HEK293T (cell line): ENCODE measurements at regions not wholly inside any gene's neighbourhood (a gene's known extent, or its start where the extent isn't known, plus 50 kb on each side); places are given as distances from the start of the nearest gene placed in this dataset.
A peak's percentile ranks its signal among the peaks of the same experiment; 100 is the strongest.

ENCODE experiments used
- CTCF ChIA-PET: fragments of 350-600 bp; formaldehyde crosslinking; extraction: SDS; loops from one replicate; lab custom pipeline; 2021; ENCODE audit warnings: antibody characterized with exemption, inconsistent platforms; lab: Yijun Ruan, JAX
- POLR2A ChIA-PET: fragments of 350-600 bp; formaldehyde crosslinking; extraction: SDS; loops from one replicate; lab custom pipeline; 2020; ENCODE audit warnings: antibody characterized with exemption, inconsistent platforms; lab: Yijun Ruan, JAX
- DNase-seq: peaks from one replicate; pipeline ENCODE4 v3.0.0; 2012; ENCODE audit warnings: mixed read lengths; ENCODE audit errors: extremely low spot score
- ARNT ChIP-seq: fragments of 450-650 bp; IDR thresholded peaks from 2 replicates; pipeline ENCODE4 v1.6.1; 2017; ENCODE audit warnings: mild to moderate bottlenecking
- BHLHE40 ChIP-seq: fragments of 450-650 bp; IDR thresholded peaks from 2 replicates; pipeline ENCODE4 v1.6.1; 2016; ENCODE audit warnings: mild to moderate bottlenecking, moderate library complexity, borderline replicate concordance
- CTBP1 ChIP-seq: fragments of 450-650 bp; IDR thresholded peaks from 2 replicates; pipeline ENCODE4 v1.6.1; 2016; ENCODE audit warnings: borderline replicate concordance
- ELF4 ChIP-seq: fragments of 450-650 bp; IDR thresholded peaks from 2 replicates; pipeline ENCODE4 v1.6.1; 2017; ENCODE audit warnings: antibody characterized with exemption
- FOXA1 ChIP-seq: fragments of 450-650 bp; IDR thresholded peaks from 2 replicates; pipeline ENCODE4 v1.6.1; 2016; ENCODE audit warnings: mild to moderate bottlenecking
- FOXK2 ChIP-seq: fragments of 450-650 bp; IDR thresholded peaks from 2 replicates; pipeline ENCODE4 v1.6.1; 2016; ENCODE audit warnings: mild to moderate bottlenecking
- FOXM1 ChIP-seq: fragments of 450-650 bp; IDR thresholded peaks from 2 replicates; pipeline ENCODE4 v1.6.1; 2017; ENCODE audit warnings: mild to moderate bottlenecking, borderline replicate concordance
- HDGF ChIP-seq: fragments of 450-650 bp; IDR thresholded peaks from 2 replicates; pipeline ENCODE4 v1.6.1; 2017; ENCODE audit warnings: antibody characterized with exemption, borderline replicate concordance
- L3MBTL2 ChIP-seq: fragments of 450-650 bp; conservative IDR thresholded peaks from 2 replicates; pipeline ENCODE4 v1.6.1; 2016; ENCODE audit warnings: mild to moderate bottlenecking
- LEF1 ChIP-seq: fragments of 450-650 bp; IDR thresholded peaks from 2 replicates; pipeline ENCODE4 v1.6.1; 2017; ENCODE audit warnings: mild to moderate bottlenecking, borderline replicate concordance
- NFRKB ChIP-seq: fragments of 450-650 bp; IDR thresholded peaks from 2 replicates; pipeline ENCODE4 v1.6.1; 2016; ENCODE audit warnings: mild to moderate bottlenecking, moderate library complexity
- SP1 ChIP-seq: fragments of 450-650 bp; IDR thresholded peaks from 2 replicates; pipeline ENCODE4 v1.6.1; 2017
- SUZ12 ChIP-seq: fragments of 450-650 bp; IDR thresholded peaks from 2 replicates; pipeline ENCODE4 v1.6.1; 2016; ENCODE audit warnings: mild to moderate bottlenecking
- TARDBP ChIP-seq: fragments of 450-650 bp; IDR thresholded peaks from 2 replicates; pipeline ENCODE4 v1.6.1; 2016
- ZNF384 ChIP-seq: fragments of 450-650 bp; IDR thresholded peaks from 2 replicates; pipeline ENCODE4 v1.6.1; 2016
- TF ChIP-seq, protein P1 (sequence below): fragments of 450-650 bp; IDR thresholded peaks from 2 replicates; pipeline ENCODE4 v1.6.1; 2016

DNA sequence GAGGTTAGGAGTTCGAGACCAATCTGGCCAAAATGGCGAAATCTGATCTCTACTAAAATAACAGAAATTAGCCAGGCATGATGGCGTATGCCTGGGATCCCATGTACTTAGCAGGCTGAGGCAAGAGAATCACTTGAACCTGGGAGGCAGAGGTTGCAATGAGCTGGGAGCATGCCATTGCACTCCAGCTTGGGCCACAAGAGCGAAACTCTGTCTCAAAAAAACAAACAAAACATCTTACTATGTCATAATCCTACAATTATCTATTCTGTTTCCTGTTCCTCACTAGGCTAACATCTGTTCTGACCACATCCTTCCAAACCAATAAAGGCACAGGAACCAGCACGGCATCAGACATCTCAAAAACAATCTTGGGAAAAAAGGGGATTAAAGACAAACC, 361.8 kb upstream of the UBE2E3 start:
- TF ChIP-seq CTBP1 (no peak), ARNT (no peak), FOXA1 (no peak), HDGF (no peak), SUZ12 (no peak), NFRKB (no peak), BHLHE40 (no peak), SP1 (no peak), FOXK2 (no peak), L3MBTL2 (no peak), FOXM1 (no peak), ELF4 (no peak)
- TF ChIP-seq, protein P1, sequence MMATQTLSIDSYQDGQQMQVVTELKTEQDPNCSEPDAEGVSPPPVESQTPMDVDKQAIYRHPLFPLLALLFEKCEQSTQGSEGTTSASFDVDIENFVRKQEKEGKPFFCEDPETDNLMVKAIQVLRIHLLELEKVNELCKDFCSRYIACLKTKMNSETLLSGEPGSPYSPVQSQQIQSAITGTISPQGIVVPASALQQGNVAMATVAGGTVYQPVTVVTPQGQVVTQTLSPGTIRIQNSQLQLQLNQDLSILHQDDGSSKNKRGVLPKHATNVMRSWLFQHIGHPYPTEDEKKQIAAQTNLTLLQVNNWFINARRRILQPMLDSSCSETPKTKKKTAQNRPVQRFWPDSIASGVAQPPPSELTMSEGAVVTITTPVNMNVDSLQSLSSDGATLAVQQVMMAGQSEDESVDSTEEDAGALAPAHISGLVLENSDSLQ, result no peak
- POLR2A ChIA-PET, result interaction anchor here (0.9 kb wide), 1 partner anchor 362 kb away, joined by 3 read pairs; the partner anchor contains the start of gene UBE2E3
- no peak for DNase-seq
- CTCF ChIA-PET, result no interaction called here

DNA sequence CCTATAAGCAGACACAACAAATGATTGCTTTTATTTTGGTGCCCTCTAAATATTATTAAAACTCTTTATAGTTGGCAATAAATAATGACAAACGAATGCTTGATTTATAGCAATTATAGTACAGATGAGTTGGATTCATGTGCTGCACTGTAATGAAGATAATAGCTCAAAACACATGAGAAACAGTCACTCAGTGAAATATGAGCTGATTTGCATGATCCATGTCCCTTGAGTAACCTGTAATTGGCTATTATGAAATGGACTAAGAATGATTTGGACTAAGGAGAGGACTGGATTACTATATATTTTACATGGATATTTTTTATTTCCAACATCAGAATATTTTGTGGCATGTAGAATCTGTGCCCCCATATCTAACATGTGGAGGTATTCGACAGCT, 365.6 kb upstream of the UBE2E3 start:
- DNase-seq, result no peak
- CTCF ChIA-PET, result no interaction called here
- POLR2A ChIA-PET, result no interaction called here
- TF ChIP-seq SUZ12 (no peak), CTBP1 (no peak), ZNF384 (no peak), L3MBTL2 (no peak), TARDBP (no peak), BHLHE40 (no peak), SP1 (no peak), FOXK2 (no peak), FOXA1 (no peak)
- TF ChIP-seq, protein P1, result no peak

- POLR2A ChIA-PET, result no interaction called here
- no peak for DNase-seq
- CTCF ChIA-PET, result no interaction called here
- TF ChIP-seq FOXA1, result no peak
- no peak for TF ChIP-seq CTBP1
- no peak for TF ChIP-seq LEF1
- TF ChIP-seq FOXM1, result no peak
- TF ChIP-seq HDGF, result no peak
Measured at GRCh38 chr2:180609626-180610340, 370.6 kb upstream of the UBE2E3 start.

DNA sequence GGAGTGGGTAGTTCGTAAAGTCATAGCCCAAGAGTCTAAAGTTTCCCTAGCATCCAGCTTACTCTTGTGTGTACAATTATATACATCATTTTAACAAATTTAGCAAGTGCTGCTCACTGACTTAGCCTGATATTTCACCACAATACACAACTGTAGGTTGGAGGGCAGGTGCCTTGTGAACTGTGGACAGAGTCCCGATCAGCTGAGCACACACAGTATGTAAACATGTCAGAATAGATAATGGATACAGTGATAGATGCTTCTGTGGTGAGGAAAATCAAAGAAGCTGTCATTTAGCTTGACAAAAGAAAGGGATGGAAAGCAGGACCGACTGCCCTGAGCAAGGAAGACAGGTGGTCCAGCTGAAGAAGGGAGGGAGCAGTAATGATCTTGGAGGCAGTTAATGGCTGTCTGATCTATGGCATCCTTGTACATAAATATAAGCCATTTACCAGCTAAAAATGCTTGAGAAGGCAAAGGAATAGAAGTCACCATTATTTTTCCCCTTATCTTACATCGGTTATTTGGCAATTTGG, 372.8 kb upstream of the UBE2E3 start:
- DNase-seq, result no peak
- CTCF ChIA-PET, result no interaction called here
- POLR2A ChIA-PET, result no interaction called here
- no peak for TF ChIP-seq LEF1
- no peak for TF ChIP-seq SP1
- no peak for TF ChIP-seq SUZ12
- TF ChIP-seq TARDBP, result no peak
- no peak for TF ChIP-seq ARNT
- no peak for TF ChIP-seq ZNF384
- TF ChIP-seq L3MBTL2, result no peak
- no peak for TF ChIP-seq FOXM1
- no peak for TF ChIP-seq ELF4
- TF ChIP-seq HDGF, result no peak
- no peak for TF ChIP-seq BHLHE40
- TF ChIP-seq FOXA1, result no peak

DNA sequence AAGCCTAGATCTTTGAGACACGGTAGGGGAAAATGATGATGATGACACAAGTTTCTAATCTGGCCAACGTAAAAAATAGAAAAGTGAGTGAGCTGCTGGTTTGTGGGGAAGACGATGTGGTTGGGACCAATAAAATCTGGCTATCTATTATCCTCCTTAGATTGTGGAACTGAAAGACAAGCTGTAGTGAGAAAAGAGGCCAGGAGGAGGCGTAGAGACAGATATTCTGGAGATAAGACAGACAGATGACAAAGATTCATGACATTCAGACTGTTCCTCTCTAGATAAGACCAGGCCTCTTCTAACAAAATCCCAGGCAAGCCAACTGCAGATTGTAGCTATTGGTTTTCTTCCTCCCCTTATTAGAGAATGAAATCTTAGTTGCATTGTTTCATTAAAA, 376.3 kb upstream of the UBE2E3 start:
- peak; percentile 8 for DNase-seq
- POLR2A ChIA-PET, result no interaction called here
- TF ChIP-seq, protein P1, result peak; percentile 58; the same call in 1 of the 2 replicates
- TF ChIP-seq BHLHE40, result no peak
- CTCF ChIA-PET, result no interaction called here

DNA sequence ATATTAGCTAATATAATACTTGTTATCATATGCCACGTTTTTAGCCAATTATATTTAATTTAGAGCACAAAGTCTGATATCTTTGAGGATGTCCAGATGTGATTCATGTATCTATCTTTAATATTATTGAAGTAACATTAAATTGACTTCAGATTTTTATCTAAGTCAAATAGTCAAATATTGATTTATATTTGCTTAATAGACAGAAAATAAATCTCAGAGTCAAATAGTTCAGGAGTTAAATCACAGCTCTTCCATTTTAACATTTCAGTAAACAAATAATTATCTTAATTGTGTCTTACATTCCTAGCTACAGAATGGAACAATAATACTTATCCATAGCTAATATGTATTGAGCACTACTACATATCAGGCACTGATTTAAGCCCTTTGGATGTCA, 379.4 kb upstream of the UBE2E3 start:
- ChIA-PET POLR2A (no interaction called here), CTCF (no interaction called here)
- DNase-seq, result no peak
- TF ChIP-seq HDGF (no peak), ELF4 (no peak), L3MBTL2 (no peak), CTBP1 (no peak), ZNF384 (no peak), TARDBP (no peak), ARNT (no peak), SUZ12 (no peak)
- TF ChIP-seq, protein P1, result no peak
